Activated naive CD8-positive, alpha-beta T cell treated with anti-CD3 and anti-CD28 coated beads, Interleukin-2, amount 10 ng/mL, durations not matched to agents 7 days and 5 days (primary cell): ENCODE measurements at regions not wholly inside any gene's neighbourhood (a gene's known extent, or its start where the extent isn't known, plus 50 kb on each side); places are given as distances from the start of the nearest gene placed in this dataset.
"Not testable (repeated sequence)": the region's sequence is repeated elsewhere in the genome, so short reads cannot be mapped to it uniquely, and the experiment has no call there.

ENCODE experiments used
- ATAC-seq: fragments of 150-1000 bp; cut with Tn5 transposase; one replicate; pipeline ENCODE4 v1.10.0; 2021; ENCODE audit warnings: low read depth, moderate library complexity
- POLR2A ChIA-PET: fragments of 350-600 bp; sonication (Branson Sonifier 250); formaldehyde crosslinking; loops from one replicate; lab custom pipeline; 2021; ENCODE audit warnings: antibody characterized with exemption; lab: Charles Lee
- DNase-seq: peaks from one replicate; pipeline ENCODE4 v3.0.0; 2021
- H3K27ac Mint-ChIP-seq: one replicate; pipeline ENCODE4 v1.8.0; 2022; ENCODE audit warnings: mild to moderate bottlenecking, mixed read lengths
- H3K27me3 Mint-ChIP-seq: one replicate; pipeline ENCODE4 v1.8.0; 2022; ENCODE audit warnings: mild to moderate bottlenecking, moderate library complexity, mixed read lengths
- H3K36me3 Mint-ChIP-seq: one replicate; pipeline ENCODE4 v1.8.0; 2021; ENCODE audit warnings: mild to moderate bottlenecking, mixed read lengths
- H3K4me1 Mint-ChIP-seq: one replicate; pipeline ENCODE4 v1.8.0; 2021; ENCODE audit warnings: mixed read lengths
- H3K4me3 Mint-ChIP-seq: one replicate; pipeline ENCODE4 v1.8.0; 2022; ENCODE audit warnings: mild to moderate bottlenecking, moderate library complexity, mixed read lengths
- H3K9me3 Mint-ChIP-seq: one replicate; pipeline ENCODE4 v1.8.0; 2021; ENCODE audit warnings: mixed read lengths

DNA sequence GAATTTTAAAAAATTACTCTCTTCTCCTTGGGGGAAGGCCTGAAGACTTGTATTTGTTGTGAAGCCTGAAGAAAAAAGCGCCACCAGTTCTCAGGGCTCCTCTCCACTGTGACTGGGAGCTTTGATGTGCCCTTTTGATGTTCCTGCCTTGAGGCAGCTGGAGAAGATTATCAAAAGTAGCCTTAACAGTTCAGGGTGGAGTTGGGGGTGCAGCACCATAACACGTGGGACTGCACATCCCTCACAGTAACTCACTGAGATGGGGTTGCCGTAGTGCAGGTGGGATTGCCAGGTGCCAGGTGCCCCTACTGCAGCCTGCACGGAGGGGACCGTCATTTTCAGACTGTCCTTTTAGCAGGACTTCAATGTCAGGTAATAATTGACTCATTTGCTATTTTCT lies 474.1 kb downstream of the ETNK1 start:
- no peak for DNase-seq
- H3K27ac Mint-ChIP-seq, result no peak overlapping the region
- no peaks in the 10 kb centered on the region for H3K27me3 Mint-ChIP-seq
- no peaks in the 10 kb centered on the region for H3K4me1 Mint-ChIP-seq
- no peaks in the 10 kb centered on the region for H3K9me3 Mint-ChIP-seq
- no peak for ATAC-seq
- H3K36me3 Mint-ChIP-seq, result no peaks in the 10 kb centered on the region
- POLR2A ChIA-PET, result no interaction called here
- H3K4me3 Mint-ChIP-seq, result no peak overlapping the region

- Mint-ChIP-seq H3K36me3 (no peaks in the 10 kb centered on the region), H3K9me3 (no peaks in the 10 kb centered on the region), H3K4me3 (no peak overlapping the region), H3K27ac (no peak overlapping the region), H3K4me1 (no peaks in the 10 kb centered on the region), H3K27me3 (no peaks in the 10 kb centered on the region)
- POLR2A ChIA-PET, result no interaction called here
- DNase-seq (no peak), ATAC-seq (no peak)
Observed at GRCh38 chr12:23099604-23100003, 474.6 kb downstream of the ETNK1 start.

DNA sequence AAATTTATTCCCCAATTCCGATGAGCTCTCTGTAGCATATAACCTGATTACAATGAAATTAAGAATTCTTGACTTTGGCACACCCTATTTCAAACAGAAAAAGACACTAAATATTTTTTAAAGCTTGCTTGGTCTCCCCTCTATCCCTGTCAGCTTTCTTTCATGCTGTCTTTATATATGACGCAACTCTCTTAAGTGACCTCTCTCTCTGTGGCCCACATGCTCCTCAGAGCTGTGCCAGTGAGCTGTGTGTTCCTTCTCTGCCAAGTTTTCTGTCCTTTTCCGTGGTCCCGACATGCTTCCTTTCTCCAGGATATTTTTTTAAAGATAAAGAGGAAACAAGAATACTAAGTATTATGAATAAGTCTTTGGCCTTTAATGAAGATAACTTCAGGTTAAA lies 484.0 kb downstream of the ETNK1 start:
- ATAC-seq (no peak), DNase-seq (no peak)
- POLR2A ChIA-PET, result no interaction called here
- Mint-ChIP-seq H3K9me3 (no peaks in the 10 kb centered on the region), H3K4me1 (no peaks in the 10 kb centered on the region), H3K27me3 (no peaks in the 10 kb centered on the region), H3K36me3 (no peaks in the 10 kb centered on the region), H3K27ac (no peak overlapping the region), H3K4me3 (no peak overlapping the region)

GRCh38 chr12:23113781-23114180 lies 488.8 kb downstream of the ETNK1 start:
- H3K9me3 Mint-ChIP-seq, result no peaks in the 10 kb centered on the region
- no peak overlapping the region for H3K4me3 Mint-ChIP-seq
- no peaks in the 10 kb centered on the region for H3K4me1 Mint-ChIP-seq
- ATAC-seq, result no peak
- no peaks in the 10 kb centered on the region for H3K36me3 Mint-ChIP-seq
- POLR2A ChIA-PET, result no interaction called here
- H3K27ac Mint-ChIP-seq, result no peak overlapping the region
- H3K27me3 Mint-ChIP-seq, result no peaks in the 10 kb centered on the region
- no peak for DNase-seq

DNA sequence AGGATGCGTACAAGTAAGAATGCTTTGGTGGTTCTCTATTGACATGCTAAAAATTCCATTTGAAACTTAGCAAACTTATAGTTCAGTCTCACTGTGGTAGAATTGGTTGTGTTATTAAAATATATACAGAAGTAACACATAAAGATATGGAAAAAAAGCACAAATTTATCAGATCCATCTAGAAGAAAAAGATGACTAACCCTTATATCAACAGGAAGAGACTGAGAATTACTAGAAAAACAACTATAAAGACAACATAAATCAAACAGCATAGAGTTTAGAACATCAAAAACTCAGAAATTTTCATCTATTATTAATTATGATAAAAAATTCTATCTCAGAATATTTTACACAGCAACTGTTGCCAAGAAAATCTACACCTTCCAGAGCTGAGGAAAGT lies 491.0 kb downstream of the ETNK1 start:
- Mint-ChIP-seq H3K9me3 (no peaks in the 10 kb centered on the region), H3K27me3 (no peaks in the 10 kb centered on the region), H3K4me3 (no peak overlapping the region), H3K36me3 (no peaks in the 10 kb centered on the region), H3K4me1 (no peaks in the 10 kb centered on the region), H3K27ac (no peak overlapping the region)
- DNase-seq (no peak), ATAC-seq (no peak)
- POLR2A ChIA-PET, result no interaction called here

DNA sequence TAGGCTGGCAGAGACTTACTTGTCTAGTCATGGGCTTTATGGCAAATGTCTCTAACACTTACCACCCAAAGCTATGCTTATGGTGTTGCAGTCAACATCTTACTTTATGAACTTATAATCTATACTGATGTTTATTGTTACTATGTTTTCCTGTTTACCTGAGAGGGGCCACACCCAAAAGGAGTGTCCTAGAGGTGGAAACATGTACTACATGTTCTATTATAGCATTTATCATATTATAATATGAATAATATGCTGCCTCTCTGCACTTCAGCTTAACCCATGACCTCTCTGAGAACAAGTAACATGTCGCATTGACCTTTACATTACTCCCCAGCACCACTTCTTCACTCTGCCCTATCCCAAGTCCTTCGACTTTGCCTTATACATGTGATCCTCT lies 501.8 kb downstream of the ETNK1 start:
- Mint-ChIP-seq H3K4me1 (no peaks in the 10 kb centered on the region), H3K4me3 (no peak overlapping the region), H3K9me3 (no peaks in the 10 kb centered on the region), H3K27ac (no peak overlapping the region), H3K36me3 (no peaks in the 10 kb centered on the region), H3K27me3 (no peaks in the 10 kb centered on the region)
- POLR2A ChIA-PET, result no interaction called here
- DNase-seq (no peak), ATAC-seq (no peak)

GRCh38 chr12:23127701-23128100 lies 502.7 kb downstream of the ETNK1 start:
- Mint-ChIP-seq H3K36me3 (no peaks in the 10 kb centered on the region), H3K4me3 (no peak overlapping the region), H3K27me3 (no peaks in the 10 kb centered on the region), H3K4me1 (no peaks in the 10 kb centered on the region), H3K27ac (no peak overlapping the region), H3K9me3 (no peaks in the 10 kb centered on the region)
- POLR2A ChIA-PET, result no interaction called here
- DNase-seq (no peak), ATAC-seq (no peak)

DNA sequence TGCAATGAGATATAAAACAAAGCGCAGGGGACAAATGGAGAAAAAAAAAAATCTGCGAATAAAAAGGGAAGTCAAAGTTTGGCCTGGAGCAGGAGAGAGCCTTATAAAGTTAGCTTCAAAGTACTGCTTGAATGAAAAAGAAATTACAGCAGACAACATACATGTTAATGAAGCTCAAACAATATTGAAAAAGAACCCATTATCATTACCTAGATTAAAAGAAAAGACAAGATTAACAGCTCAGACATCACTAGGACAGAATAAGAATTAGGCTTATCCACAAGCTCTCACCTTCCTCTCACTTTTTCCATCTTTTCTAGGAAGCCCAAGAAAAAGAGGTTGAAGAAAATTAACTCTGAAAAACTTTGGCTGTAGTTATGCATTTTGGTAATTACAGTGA lies 503.5 kb downstream of the ETNK1 start:
- Mint-ChIP-seq H3K27me3 (no peaks in the 10 kb centered on the region), H3K4me3 (no peak overlapping the region), H3K36me3 (no peaks in the 10 kb centered on the region), H3K27ac (no peak overlapping the region), H3K9me3 (no peaks in the 10 kb centered on the region), H3K4me1 (no peaks in the 10 kb centered on the region)
- DNase-seq (no peak), ATAC-seq (no peak)
- POLR2A ChIA-PET, result no interaction called here

GRCh38 chr12:23132357-23132756 lies 507.4 kb downstream of the ETNK1 start:
- H3K4me3 Mint-ChIP-seq, result no peak overlapping the region

DNA sequence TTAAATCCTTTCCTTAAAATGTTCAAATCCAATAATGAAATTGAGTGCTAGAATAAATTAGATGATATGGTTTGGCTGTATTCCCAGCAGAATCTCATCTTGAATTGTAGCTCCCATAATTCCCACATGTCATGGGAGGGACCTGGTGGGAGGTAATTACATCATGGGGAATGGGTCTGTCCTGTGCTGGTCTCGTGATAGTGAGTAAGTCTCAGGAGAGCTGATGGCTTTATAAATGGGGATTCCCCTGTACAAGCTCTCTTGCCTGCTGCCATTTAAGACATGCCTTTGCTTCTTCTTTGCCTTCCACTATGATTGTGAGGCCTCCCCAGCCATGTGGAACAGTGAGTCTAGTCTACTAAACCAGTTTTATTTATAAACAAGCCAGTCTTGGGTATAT lies 508.5 kb downstream of the ETNK1 start:
- H3K27ac Mint-ChIP-seq, result no peak overlapping the region
- H3K4me3 Mint-ChIP-seq, result no peak overlapping the region
- H3K36me3 Mint-ChIP-seq, result no peaks in the 10 kb centered on the region
- DNase-seq, result no peak
- ATAC-seq, result no peak
- no peaks in the 10 kb centered on the region for H3K27me3 Mint-ChIP-seq
- POLR2A ChIA-PET, result no interaction called here
- no peaks in the 10 kb centered on the region for H3K4me1 Mint-ChIP-seq
- H3K9me3 Mint-ChIP-seq, result no peaks in the 10 kb centered on the region

More at GRCh38 chr12:23132357-23132756, 507.4 kb downstream of the ETNK1 start:
- Mint-ChIP-seq H3K27ac (no peak overlapping the region), H3K36me3 (no peaks in the 10 kb centered on the region), H3K27me3 (no peaks in the 10 kb centered on the region), H3K9me3 (no peaks in the 10 kb centered on the region), H3K4me1 (no peaks in the 10 kb centered on the region)
- DNase-seq (no peak), ATAC-seq (no peak)
- POLR2A ChIA-PET, result no interaction called here

GRCh38 chr12:23139026-23139425 lies 514.1 kb downstream of the ETNK1 start:
- no peaks in the 10 kb centered on the region for H3K36me3 Mint-ChIP-seq
- H3K27me3 Mint-ChIP-seq, result no peaks in the 10 kb centered on the region
- no peak overlapping the region for H3K27ac Mint-ChIP-seq
- DNase-seq (no peak), ATAC-seq (no peak)
- no peaks in the 10 kb centered on the region for H3K4me1 Mint-ChIP-seq
- no peak overlapping the region for H3K4me3 Mint-ChIP-seq
- POLR2A ChIA-PET, result no interaction called here
- H3K9me3 Mint-ChIP-seq, result no peaks in the 10 kb centered on the region

GRCh38 chr12:23140710-23141109 lies 515.7 kb downstream of the ETNK1 start:
- no peak overlapping the region for H3K4me3 Mint-ChIP-seq
- no peak overlapping the region for H3K27ac Mint-ChIP-seq
- DNase-seq (no peak), ATAC-seq (no peak)
- POLR2A ChIA-PET, result no interaction called here
- H3K27me3 Mint-ChIP-seq, result no peaks in the 10 kb centered on the region
- H3K36me3 Mint-ChIP-seq, result no peaks in the 10 kb centered on the region
- H3K9me3 Mint-ChIP-seq, result peaks cover 10% of the 10 kb centered on the region
- H3K4me1 Mint-ChIP-seq, result no peaks in the 10 kb centered on the region

- Mint-ChIP-seq H3K36me3 (no peaks in the 10 kb centered on the region), H3K4me1 (no peaks in the 10 kb centered on the region), H3K27me3 (no peaks in the 10 kb centered on the region), H3K9me3 (peaks cover 10% of the 10 kb centered on the region), H3K27ac (no peak overlapping the region), H3K4me3 (no peak overlapping the region)
- no peak for ATAC-seq
- POLR2A ChIA-PET, result no interaction called here
- DNase-seq, result no peak
Observed at GRCh38 chr12:23141335-23141734, 516.4 kb downstream of the ETNK1 start.

DNA sequence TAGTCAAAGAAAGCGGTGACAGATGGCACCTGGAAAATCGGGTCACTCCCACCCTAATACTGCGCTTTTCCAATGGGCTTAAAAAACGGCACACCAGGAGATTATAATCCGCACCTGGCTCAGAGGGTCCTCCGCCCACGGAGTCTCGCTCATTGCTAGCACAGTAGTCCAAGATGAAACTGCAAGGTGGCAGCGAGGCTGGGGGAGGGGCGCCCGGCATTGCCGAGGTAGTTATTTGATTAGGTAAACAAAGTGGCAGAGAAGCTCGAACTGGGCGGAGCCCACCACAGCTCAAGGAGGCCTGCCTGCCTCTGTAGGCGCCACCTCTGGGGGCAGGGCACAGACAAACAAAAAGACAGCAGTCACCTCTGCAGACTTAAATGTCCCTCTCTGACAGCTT lies 521.1 kb downstream of the ETNK1 start:
- H3K4me1 Mint-ChIP-seq, ATAC-seq, DNase-seq, H3K27me3 Mint-ChIP-seq, H3K36me3 Mint-ChIP-seq, H3K27ac Mint-ChIP-seq, POLR2A ChIA-PET, H3K4me3 Mint-ChIP-seq: not testable (repeated sequence)
- H3K9me3 Mint-ChIP-seq, result peaks cover 15% of the 10 kb centered on the region

DNA sequence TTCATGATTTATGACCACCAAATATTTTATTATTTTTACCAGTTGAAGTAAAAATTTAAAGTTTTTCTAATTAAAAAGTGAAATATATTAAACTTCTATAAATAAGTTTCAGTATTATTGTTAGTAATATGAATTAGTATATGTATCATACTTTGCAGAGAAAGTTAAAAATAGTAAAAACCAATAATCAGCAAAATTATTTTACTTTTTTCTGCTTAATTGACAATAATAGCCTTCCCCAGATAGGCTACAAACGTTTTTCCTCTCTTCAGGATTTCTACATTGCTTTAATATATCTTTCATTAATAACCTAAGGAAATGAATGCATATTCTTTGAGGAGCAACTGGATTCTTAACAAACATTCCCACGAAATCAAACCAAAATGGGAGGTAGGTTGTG lies 543.5 kb downstream of the ETNK1 start:
- ATAC-seq, result no peak
- H3K27me3 Mint-ChIP-seq, result no peaks in the 10 kb centered on the region
- H3K4me1 Mint-ChIP-seq, result no peaks in the 10 kb centered on the region
- no peaks in the 10 kb centered on the region for H3K36me3 Mint-ChIP-seq
- no peak overlapping the region for H3K27ac Mint-ChIP-seq
- no peak for DNase-seq
- peaks cover 8% of the 10 kb centered on the region for H3K9me3 Mint-ChIP-seq
- no peak overlapping the region for H3K4me3 Mint-ChIP-seq
- POLR2A ChIA-PET, result no interaction called here
